ENCODE measurements at regions not wholly inside any gene's neighbourhood (a gene's known extent, or its start where the extent isn't known, plus 50 kb on each side); places are given as distances from the start of the nearest gene placed in this dataset.

GRCh38 chr10:8835453-8836167 is 781.1 kb downstream of the GATA3 start:
- TF ChIP-seq GATA2 (IDR thresholded peaks at IDR 0.05; ENCODE audit: low read depth, low read length) (no peak), GATA3 (IDR thresholded peaks at IDR 0.05; ENCODE audit: low read depth, low read length) (no peak)

All from SH-SY5Y (cell line).